GM12878 (cell line): ENCODE measurements at regions not wholly inside any gene's neighbourhood (a gene's known extent, or its start where the extent isn't known, plus 50 kb on each side); places are given as distances from the start of the nearest gene placed in this dataset.

Experiments
- ATAC-seq: fragments of 200-7000 bp; cut with Tn5 transposase; 3 replicates; pipeline ENCODE4 v1.9.1; 2020; ENCODE audit warnings: mild to moderate bottlenecking, moderate library complexity
- BruUV-seq: library from RNA; stranded (reverse); fragments of 400-500 nt; replicated peaks from 2 replicates; lab custom pipeline; 2021; lab: Mats Ljungman, UMichigan
- CTCF ChIA-PET: fragments of 300-600 bp; sonication (Branson Sonifier 250); formaldehyde crosslinking; extraction: SDS; loops from one replicate; lab custom pipeline; 2021; ENCODE audit warnings: inconsistent platforms; lab: Yijun Ruan, JAX
- POLR2A ChIA-PET: fragments of 350-600 bp; formaldehyde crosslinking; extraction: SDS; loops from one replicate; lab custom pipeline; 2021; ENCODE audit warnings: inconsistent platforms; lab: Charles Lee
- RAD21 ChIA-PET: fragments of 300-600 bp; sonication (Branson Sonifier 250); formaldehyde crosslinking; loops from one replicate; lab custom pipeline; 2023; ENCODE audit warnings: antibody characterized with exemption; ENCODE audit not compliant: unreplicated experiment; lab: Charles Lee
- SMC1A ChIA-PET: fragments of 300-600 bp; sonication (Branson Sonifier 250); formaldehyde crosslinking; loops from one replicate; lab custom pipeline; 2023; ENCODE audit not compliant: unreplicated experiment, uncharacterized antibody; lab: Charles Lee
- DNase-seq: peaks from one replicate; pipeline ENCODE4 v3.0.0-alpha.2; 2011; ENCODE audit warnings: low read depth, low spot score
- FAIRE-seq: peaks from 3 replicates; lab custom pipeline; 2011; peaks lifted over from hg19 to GRCh38; lab: Jason Lieb, UNC
- H2AFZ ChIP-seq: 2 replicates; pipeline ENCODE4 v1.6.0; 2011; ENCODE audit warnings: low read depth, low read length, control low read depth; ENCODE audit not compliant: control insufficient read depth
- H3K27ac ChIP-seq: 2 replicates; pipeline ENCODE4 v1.5.1; 2011; ENCODE audit warnings: control low read depth; ENCODE audit not compliant: control insufficient read depth, insufficient read depth
- H3K27me3 ChIP-seq, 2 experiments: replicated peaks in 1 of 2; 2 replicates each; pipeline versions ENCODE4 v1.6.0 to v1.6.1; 2011; ENCODE audit warnings: low read length in 1 of 2; ENCODE audit not compliant: control insufficient read depth in 2 of 2, insufficient read depth in 2 of 2
- H3K36me3 ChIP-seq, 2 experiments: 2 replicates each; pipeline ENCODE4 v1.5.1; 2011; ENCODE audit warnings: low read length in 1 of 2; ENCODE audit not compliant: control insufficient read depth in 2 of 2, insufficient read depth in 2 of 2
- H3K4me1 ChIP-seq: 2 replicates; pipeline ENCODE4 v1.6.1; 2011; ENCODE audit warnings: mild to moderate bottlenecking, low read length, moderate library complexity, mixed read lengths; ENCODE audit not compliant: control insufficient read depth, insufficient read depth
- H3K4me2 ChIP-seq: 2 replicates; pipeline ENCODE4 v1.6.0; 2011; ENCODE audit warnings: control low read depth; ENCODE audit not compliant: control insufficient read depth, insufficient read depth
- H3K4me3 ChIP-seq: fragments of 200-600 bp; sonication (generic); 2 replicates; pipeline ENCODE4 v1.5.1; 2016
- H3K79me2 ChIP-seq: 2 replicates; pipeline ENCODE4 v1.6.0; 2011; ENCODE audit warnings: low read length; ENCODE audit not compliant: control insufficient read depth, insufficient read depth
- H3K9ac ChIP-seq: 2 replicates; pipeline ENCODE4 v1.8.0; 2011; ENCODE audit warnings: low read length, control low read depth, mixed read lengths; ENCODE audit not compliant: control insufficient read depth, insufficient read depth
- H3K9me3 ChIP-seq: replicated peaks from 3 replicates; pipeline ENCODE4 v1.5.1; 2011; ENCODE audit warnings: mild to moderate bottlenecking, low read length; ENCODE audit not compliant: control insufficient read depth, insufficient read depth
- H4K20me1 ChIP-seq: 2 replicates; pipeline ENCODE4 v1.6.0; 2011; ENCODE audit not compliant: control insufficient read depth, insufficient read depth
- NFIC ChIP-seq: IDR thresholded peaks from 2 replicates; pipeline ENCODE4 v1.6.1; 2012; ENCODE audit warnings: low read depth, mild to moderate bottlenecking, inconsistent platforms, low read length, moderate library complexity
- NR2C2 ChIP-seq: IDR thresholded peaks from 2 replicates; pipeline ENCODE4 v1.6.1; 2011; ENCODE audit warnings: borderline replicate concordance, low read depth; ENCODE audit not compliant: control insufficient read depth, insufficient read length
- POLR2A ChIP-seq: IDR thresholded peaks from 2 replicates; pipeline ENCODE4 v1.6.1; 2011; ENCODE audit warnings: low read depth, mild to moderate bottlenecking, low read length
- WGBS: methylation state at CpG from one replicate; pipeline ENCODE4 v1.1.6; 2016; ENCODE audit warnings: low lambda C conversion rate; ENCODE audit not compliant: insufficient replicate concordance, insufficient coverage; ENCODE audit errors: missing lambda C conversion rate; 5-methylcytosine and 5-hydroxymethylcytosine counted together
- in situ Hi-C: fragments of 300-500 bp; cut with MboI; formaldehyde crosslinking; loops from 9 replicates; pipeline ENCODE4 v1.14.3; 2018; ENCODE audit warnings: mixed read lengths
- intact Hi-C: fragments of 100-400 bp; cut with micrococcal nuclease; formaldehyde crosslinking; loops from one replicate; pipeline ENCODE4 v1.14.2; 2022; ENCODE audit not compliant: unreplicated experiment
- TF ChIP-seq, protein P1 (sequence below): fragments of 450-650 bp; IDR thresholded peaks from 2 replicates; pipeline ENCODE4 v1.6.1; 2017; ENCODE audit warnings: mild to moderate bottlenecking, moderate library complexity
- TF ChIP-seq, protein P2 (sequence below): fragments of 450-650 bp; conservative IDR thresholded peaks from 2 replicates; pipeline ENCODE4 v1.6.1; 2017; ENCODE audit warnings: mild to moderate bottlenecking, moderate library complexity

DNA sequence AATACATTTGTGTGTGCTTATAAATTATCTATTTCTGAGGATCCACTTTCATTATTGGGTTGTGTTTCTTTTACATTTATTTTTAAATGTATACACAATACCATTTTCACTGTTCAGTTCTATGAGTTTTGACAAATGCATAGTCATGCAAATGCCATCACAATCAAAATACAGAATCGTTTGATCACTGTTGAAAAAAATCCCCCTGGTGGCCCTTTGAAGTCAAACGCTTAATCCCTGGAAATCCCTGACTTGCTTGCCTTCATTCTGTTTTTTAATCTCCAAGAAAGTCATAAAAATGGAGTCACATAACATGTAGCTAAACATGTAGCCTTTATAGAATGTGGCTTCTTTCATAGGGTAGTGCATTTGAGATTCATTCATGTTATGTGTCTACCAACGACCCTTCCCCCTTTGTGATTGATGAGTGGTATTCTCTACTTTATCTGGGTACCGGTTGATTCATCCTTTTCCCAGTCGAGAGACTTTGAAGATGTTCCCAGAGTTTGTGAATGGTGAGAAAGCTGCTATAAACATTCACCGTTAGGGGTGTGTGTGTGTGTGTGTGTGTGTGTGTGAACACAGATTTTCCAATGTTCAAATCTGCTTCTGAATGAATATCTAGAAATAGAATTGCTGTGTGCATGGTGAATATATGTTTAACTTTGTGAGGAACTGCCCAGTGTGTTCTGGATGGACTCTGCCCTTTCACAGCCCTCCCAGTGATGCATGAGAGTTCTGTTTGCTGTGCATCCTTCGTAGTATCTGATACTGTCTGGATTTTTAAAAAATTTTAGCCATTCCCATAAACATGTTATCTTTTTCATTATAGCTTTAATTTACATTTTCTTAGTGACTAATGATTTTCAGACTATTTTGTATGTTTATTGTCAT is 173.6 kb downstream of the GALR1 start (continued):
- TF ChIP-seq, protein P1, sequence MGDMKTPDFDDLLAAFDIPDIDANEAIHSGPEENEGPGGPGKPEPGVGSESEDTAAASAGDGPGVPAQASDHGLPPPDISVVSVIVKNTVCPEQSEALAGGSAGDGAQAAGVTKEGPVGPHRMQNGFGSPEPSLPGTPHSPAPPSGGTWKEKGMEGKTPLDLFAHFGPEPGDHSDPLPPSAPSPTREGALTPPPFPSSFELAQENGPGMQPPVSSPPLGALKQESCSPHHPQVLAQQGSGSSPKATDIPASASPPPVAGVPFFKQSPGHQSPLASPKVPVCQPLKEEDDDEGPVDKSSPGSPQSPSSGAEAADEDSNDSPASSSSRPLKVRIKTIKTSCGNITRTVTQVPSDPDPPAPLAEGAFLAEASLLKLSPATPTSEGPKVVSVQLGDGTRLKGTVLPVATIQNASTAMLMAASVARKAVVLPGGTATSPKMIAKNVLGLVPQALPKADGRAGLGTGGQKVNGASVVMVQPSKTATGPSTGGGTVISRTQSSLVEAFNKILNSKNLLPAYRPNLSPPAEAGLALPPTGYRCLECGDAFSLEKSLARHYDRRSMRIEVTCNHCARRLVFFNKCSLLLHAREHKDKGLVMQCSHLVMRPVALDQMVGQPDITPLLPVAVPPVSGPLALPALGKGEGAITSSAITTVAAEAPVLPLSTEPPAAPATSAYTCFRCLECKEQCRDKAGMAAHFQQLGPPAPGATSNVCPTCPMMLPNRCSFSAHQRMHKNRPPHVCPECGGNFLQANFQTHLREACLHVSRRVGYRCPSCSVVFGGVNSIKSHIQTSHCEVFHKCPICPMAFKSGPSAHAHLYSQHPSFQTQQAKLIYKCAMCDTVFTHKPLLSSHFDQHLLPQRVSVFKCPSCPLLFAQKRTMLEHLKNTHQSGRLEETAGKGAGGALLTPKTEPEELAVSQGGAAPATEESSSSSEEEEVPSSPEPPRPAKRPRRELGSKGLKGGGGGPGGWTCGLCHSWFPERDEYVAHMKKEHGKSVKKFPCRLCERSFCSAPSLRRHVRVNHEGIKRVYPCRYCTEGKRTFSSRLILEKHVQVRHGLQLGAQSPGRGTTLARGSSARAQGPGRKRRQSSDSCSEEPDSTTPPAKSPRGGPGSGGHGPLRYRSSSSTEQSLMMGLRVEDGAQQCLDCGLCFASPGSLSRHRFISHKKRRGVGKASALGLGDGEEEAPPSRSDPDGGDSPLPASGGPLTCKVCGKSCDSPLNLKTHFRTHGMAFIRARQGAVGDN, result no peak
- TF ChIP-seq, protein P2, sequence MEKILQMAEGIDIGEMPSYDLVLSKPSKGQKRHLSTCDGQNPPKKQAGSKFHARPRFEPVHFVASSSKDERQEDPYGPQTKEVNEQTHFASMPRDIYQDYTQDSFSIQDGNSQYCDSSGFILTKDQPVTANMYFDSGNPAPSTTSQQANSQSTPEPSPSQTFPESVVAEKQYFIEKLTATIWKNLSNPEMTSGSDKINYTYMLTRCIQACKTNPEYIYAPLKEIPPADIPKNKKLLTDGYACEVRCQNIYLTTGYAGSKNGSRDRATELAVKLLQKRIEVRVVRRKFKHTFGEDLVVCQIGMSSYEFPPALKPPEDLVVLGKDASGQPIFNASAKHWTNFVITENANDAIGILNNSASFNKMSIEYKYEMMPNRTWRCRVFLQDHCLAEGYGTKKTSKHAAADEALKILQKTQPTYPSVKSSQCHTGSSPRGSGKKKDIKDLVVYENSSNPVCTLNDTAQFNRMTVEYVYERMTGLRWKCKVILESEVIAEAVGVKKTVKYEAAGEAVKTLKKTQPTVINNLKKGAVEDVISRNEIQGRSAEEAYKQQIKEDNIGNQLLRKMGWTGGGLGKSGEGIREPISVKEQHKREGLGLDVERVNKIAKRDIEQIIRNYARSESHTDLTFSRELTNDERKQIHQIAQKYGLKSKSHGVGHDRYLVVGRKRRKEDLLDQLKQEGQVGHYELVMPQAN, result no peak

DNA sequence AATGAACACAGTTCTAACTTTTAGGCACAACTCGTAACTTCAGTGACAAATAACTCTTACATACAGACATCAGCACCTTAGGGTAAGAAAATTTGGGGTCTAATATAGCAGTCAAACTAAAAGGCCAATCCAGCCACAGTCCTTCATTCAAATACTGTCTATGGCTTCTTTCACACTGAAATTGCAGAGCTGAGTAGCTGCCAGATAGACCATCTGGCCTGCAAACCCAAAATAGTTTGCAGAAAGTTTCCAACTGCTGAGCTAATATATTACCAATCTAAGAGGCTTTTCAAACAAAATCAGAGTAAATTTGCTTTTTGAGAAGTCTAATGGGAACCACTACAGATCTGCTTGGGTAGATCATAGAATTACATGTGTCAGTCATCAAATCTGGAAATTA is 183.4 kb downstream of the GALR1 start:
- RAD21 ChIA-PET, result no interaction called here
- TF ChIP-seq NFIC (no peak), NR2C2 (no peak), POLR2A (no peak)
- SMC1A ChIA-PET, result no interaction called here
- Histone ChIP-seq H2AFZ (no peak overlapping the region), H3K9me3 (no peaks in the 10 kb centered on the region), H3K27me3 (no peaks in the 10 kb centered on the region), H3K79me2 (no peaks in the 10 kb centered on the region), H3K4me3 (no peak overlapping the region), H4K20me1 (no peaks in the 10 kb centered on the region), H3K4me2 (no peak overlapping the region), H3K36me3 (no peaks in the 10 kb centered on the region), H3K9ac (no peak overlapping the region), H3K4me1 (no peaks in the 10 kb centered on the region), H3K27ac (no peak overlapping the region)
- WGBS, result 0% methylated on average over 1 of the region's 1 CpG
- no TSS peak for BruUV-seq
- DNase-seq, result no peak
- CTCF ChIA-PET, result no interaction called here
- POLR2A ChIA-PET, result no interaction called here
- intact Hi-C loops (no loop called here), in situ Hi-C loops (no loop called here)
- FAIRE-seq, result no peak
- ATAC-seq, result no peak
